Peyer's patch (tissue), 4 donors: ENCODE measurements at regions not wholly inside any gene's neighbourhood (a gene's known extent, or its start where the extent isn't known, plus 50 kb on each side); places are given as distances from the start of the nearest gene placed in this dataset.

Experiments
- DNase-seq, 3 donors: peaks; one replicate each; pipeline ENCODE4 v3.0.0-alpha.2; 2017 to 2019
- H3K27ac ChIP-seq, 4 donors: fragments of 200-600 bp; sonication (generic); one replicate each; pipeline ENCODE4 v1.5.1; 2016 to 2019
- H3K27me3 ChIP-seq, 2 donors: fragments of 200-600 bp; sonication (generic); one replicate each; pipeline ENCODE4 v1.5.1; 2019
- H3K36me3 ChIP-seq, 3 donors: fragments of 200-600 bp; sonication (generic); one replicate each; pipeline ENCODE4 v1.5.1; 2016 to 2019
- H3K4me1 ChIP-seq, 4 donors: fragments of 200-600 bp; sonication (generic); one replicate each; pipeline ENCODE4 v1.5.1; 2016 to 2019
- H3K4me3 ChIP-seq, 4 donors: fragments of 200-600 bp; sonication (generic); 1 replicate in 3 of 4; 2 replicates in 1 of 4; pipeline ENCODE4 v1.5.1; 2016 to 2019; ENCODE audit warnings: mild to moderate bottlenecking in 1 of 4
- H3K9me3 ChIP-seq, 4 donors: fragments of 200-600 bp; sonication (generic); one replicate each; pipeline ENCODE4 v1.5.1; 2016 to 2019; ENCODE audit warnings: mild to moderate bottlenecking in 1 of 4
- CTCF ChIP-seq, 6 experiments: fragments of 450-650 bp in 4 of 6; fragments of 200-600 bp in 2 of 6; sonication (generic) in 1 of 6; IDR thresholded peaks; one replicate each; pipeline ENCODE4 v1.5.1; 2017 to 2019; ENCODE audit warnings: antibody characterized with exemption in 6 of 6, mild to moderate bottlenecking in 3 of 6, moderate library complexity in 1 of 6
- POLR2A ChIP-seq, 2 donors: fragments of 450-650 bp; IDR thresholded peaks; one replicate each; pipeline ENCODE4 v1.5.1; 2017; ENCODE audit warnings: antibody characterized with exemption in 2 of 2, mild to moderate bottlenecking in 2 of 2, moderate library complexity in 2 of 2

DNA sequence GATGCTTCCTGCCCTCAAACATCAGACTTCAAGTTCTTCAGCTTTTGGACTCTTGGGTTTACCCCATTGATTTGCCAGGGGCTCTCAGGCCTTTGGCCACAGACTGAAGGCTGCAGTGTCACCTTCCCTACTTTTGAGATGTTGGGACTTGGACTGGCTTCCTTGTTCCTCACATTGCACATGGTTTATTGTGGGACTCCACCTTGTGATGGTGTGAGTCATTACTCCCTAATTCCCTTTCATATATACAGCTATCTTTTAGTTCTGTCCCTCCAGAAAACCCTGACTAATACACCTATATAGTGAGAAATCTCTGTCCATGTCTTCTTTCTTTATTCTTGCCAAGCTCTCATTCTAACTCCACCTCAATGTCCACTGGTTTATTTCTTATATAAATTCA lies 736.9 kb upstream of the HS3ST1 start:
- TF ChIP-seq POLR2A (IDR thresholded peaks at IDR 0.05) (no peak), CTCF (IDR thresholded peaks at IDR 0.05) (no peak)
- Histone ChIP-seq H3K4me3 (no peak overlapping the region), H3K9me3 (no peaks in the 10 kb centered on the region), H3K27me3 (no peaks in the 10 kb centered on the region), H3K36me3 (no peaks in the 10 kb centered on the region), H3K27ac (no peak overlapping the region), H3K4me1 (no peaks in the 10 kb centered on the region)
- DNase-seq = no peak

GRCh38 chr4:12146339-12146738 lies 717.6 kb upstream of the HS3ST1 start:
- DNase-seq = no peak
- no peak overlapping the region for H3K27ac ChIP-seq
- no peaks in the 10 kb centered on the region for H3K27me3 ChIP-seq
- H3K9me3 ChIP-seq = no peaks in the 10 kb centered on the region
- no peak for TF ChIP-seq CTCF (IDR thresholded peaks at IDR 0.05)
- no peak for TF ChIP-seq POLR2A (IDR thresholded peaks at IDR 0.05)
- no peak overlapping the region for H3K4me3 ChIP-seq
- no peaks in the 10 kb centered on the region for H3K36me3 ChIP-seq
- no peaks in the 10 kb centered on the region for H3K4me1 ChIP-seq

DNA sequence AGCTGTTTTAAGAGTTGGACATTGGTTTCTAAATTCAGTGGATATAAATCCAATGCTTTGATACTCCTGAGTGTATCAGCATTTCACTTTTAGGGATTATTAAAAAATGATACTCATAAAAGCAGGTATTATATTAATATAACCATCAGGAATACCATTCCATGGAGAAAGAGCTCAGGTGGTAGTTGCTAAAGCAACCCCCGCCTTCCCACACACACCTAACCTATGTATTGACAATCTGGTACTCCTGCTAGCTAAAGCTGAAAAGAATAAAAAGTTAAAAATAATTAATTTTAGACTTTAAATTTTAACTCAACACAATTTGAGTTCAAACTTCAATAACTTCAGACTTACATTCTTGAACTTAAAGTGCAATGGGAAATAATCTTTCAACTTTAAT lies 717.1 kb upstream of the HS3ST1 start:
- Histone ChIP-seq H3K9me3 (no peaks in the 10 kb centered on the region), H3K4me1 (no peaks in the 10 kb centered on the region), H3K27me3 (no peaks in the 10 kb centered on the region), H3K36me3 (no peaks in the 10 kb centered on the region), H3K4me3 (no peak overlapping the region), H3K27ac (no peak overlapping the region)
- no peak for TF ChIP-seq POLR2A (IDR thresholded peaks at IDR 0.05)
- TF ChIP-seq CTCF (IDR thresholded peaks at IDR 0.05) = no peak
- DNase-seq = no peak

- Histone ChIP-seq H3K27ac (no peak overlapping the region), H3K4me1 (no peaks in the 10 kb centered on the region), H3K27me3 (no peaks in the 10 kb centered on the region), H3K36me3 (no peaks in the 10 kb centered on the region), H3K4me3 (no peak overlapping the region), H3K9me3 (no peaks in the 10 kb centered on the region)
- no peak for DNase-seq
- TF ChIP-seq CTCF (IDR thresholded peaks at IDR 0.05) (no peak), POLR2A (IDR thresholded peaks at IDR 0.05) (no peak)
Observed at GRCh38 chr4:12145106-12145505, 716.4 kb upstream of the HS3ST1 start.

DNA sequence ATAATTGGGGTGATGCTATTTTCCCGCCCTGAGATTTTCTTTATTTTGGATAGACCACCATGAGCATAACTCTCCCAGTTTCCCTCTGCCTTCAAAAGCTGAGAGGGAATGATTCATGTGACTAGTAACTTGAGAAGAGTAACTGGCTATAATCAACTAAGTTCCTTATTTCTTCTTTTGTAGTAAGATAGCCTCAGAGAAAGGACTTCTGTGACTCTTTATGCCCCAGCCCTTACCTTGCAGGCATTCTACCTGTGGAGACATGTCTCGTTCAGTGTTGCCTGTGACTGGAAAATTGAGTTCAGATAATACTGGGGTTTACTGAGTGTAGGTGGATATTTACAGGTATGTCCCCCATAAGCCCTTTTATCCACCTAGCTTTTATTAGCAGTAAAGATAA lies 715.4 kb upstream of the HS3ST1 start:
- Histone ChIP-seq H3K27ac (no peak overlapping the region), H3K36me3 (no peaks in the 10 kb centered on the region), H3K4me3 (no peak overlapping the region), H3K27me3 (no peaks in the 10 kb centered on the region), H3K4me1 (no peaks in the 10 kb centered on the region), H3K9me3 (no peaks in the 10 kb centered on the region)
- TF ChIP-seq CTCF (IDR thresholded peaks at IDR 0.05) = no peak
- no peak for TF ChIP-seq POLR2A (IDR thresholded peaks at IDR 0.05)
- no peak for DNase-seq

GRCh38 chr4:12140864-12141263 lies 712.2 kb upstream of the HS3ST1 start:
- H3K27me3 ChIP-seq = no peaks in the 10 kb centered on the region
- no peaks in the 10 kb centered on the region for H3K4me1 ChIP-seq
- H3K36me3 ChIP-seq = no peaks in the 10 kb centered on the region
- TF ChIP-seq POLR2A (IDR thresholded peaks at IDR 0.05) = no peak
- TF ChIP-seq CTCF (IDR thresholded peaks at IDR 0.05) = no peak
- H3K9me3 ChIP-seq = no peaks in the 10 kb centered on the region
- H3K4me3 ChIP-seq = no peak overlapping the region
- H3K27ac ChIP-seq = no peak overlapping the region
- DNase-seq = no peak
